Gastroesophageal sphincter (tissue), 3 donors: ENCODE measurements at regions not wholly inside any gene's neighbourhood (a gene's known extent, or its start where the extent isn't known, plus 50 kb on each side); places are given as distances from the start of the nearest gene placed in this dataset.

Source experiments
- EP300 ChIP-seq: sonication (generic); formaldehyde crosslinking; IDR thresholded peaks from one replicate; pipeline ENCODE4 v1.6.1; 2017; ENCODE audit warnings: antibody characterized with exemption, mild to moderate bottlenecking
- TF ChIP-seq, protein P1 (sequence below), 4 experiments: fragments of 200-600 bp in 2 of 4; fragments of 450-650 bp in 2 of 4; sonication (generic) in 1 of 4; IDR thresholded peaks; one replicate each; pipeline ENCODE4 v1.5.1; 2017 to 2019; ENCODE audit warnings: antibody characterized with exemption in 4 of 4, mild to moderate bottlenecking in 2 of 4, moderate library complexity in 2 of 4

DNA sequence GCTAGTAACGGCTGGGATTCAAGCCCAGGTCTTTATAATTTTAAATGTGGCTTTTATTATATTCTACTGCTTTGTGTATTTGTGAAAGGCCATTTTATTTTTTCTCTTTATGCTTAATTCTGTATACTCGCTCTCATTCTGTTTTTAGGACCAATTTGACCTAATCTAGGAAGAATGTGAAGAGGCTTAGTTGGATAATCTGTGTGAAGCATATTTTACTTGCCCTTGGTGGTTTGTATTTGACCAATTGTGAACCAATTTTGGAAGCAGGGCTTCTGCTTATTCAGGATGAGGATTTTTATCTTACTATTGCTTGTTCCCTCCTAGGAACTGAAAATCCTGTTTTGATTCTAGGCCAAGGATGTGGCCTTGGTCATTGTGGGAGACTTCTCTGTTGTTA lies 113.1 kb downstream of the TTC6 start:
- TF ChIP-seq, protein P1, sequence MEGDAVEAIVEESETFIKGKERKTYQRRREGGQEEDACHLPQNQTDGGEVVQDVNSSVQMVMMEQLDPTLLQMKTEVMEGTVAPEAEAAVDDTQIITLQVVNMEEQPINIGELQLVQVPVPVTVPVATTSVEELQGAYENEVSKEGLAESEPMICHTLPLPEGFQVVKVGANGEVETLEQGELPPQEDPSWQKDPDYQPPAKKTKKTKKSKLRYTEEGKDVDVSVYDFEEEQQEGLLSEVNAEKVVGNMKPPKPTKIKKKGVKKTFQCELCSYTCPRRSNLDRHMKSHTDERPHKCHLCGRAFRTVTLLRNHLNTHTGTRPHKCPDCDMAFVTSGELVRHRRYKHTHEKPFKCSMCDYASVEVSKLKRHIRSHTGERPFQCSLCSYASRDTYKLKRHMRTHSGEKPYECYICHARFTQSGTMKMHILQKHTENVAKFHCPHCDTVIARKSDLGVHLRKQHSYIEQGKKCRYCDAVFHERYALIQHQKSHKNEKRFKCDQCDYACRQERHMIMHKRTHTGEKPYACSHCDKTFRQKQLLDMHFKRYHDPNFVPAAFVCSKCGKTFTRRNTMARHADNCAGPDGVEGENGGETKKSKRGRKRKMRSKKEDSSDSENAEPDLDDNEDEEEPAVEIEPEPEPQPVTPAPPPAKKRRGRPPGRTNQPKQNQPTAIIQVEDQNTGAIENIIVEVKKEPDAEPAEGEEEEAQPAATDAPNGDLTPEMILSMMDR (IDR thresholded peaks at IDR 0.05) = no peak
- TF ChIP-seq EP300 = no peak
